ENCODE measurements at regions not wholly inside any gene's neighbourhood (a gene's known extent, or its start where the extent isn't known, plus 50 kb on each side); places are given as distances from the start of the nearest gene placed in this dataset.

GRCh38 chr11:70833011-70833410 is 419.4 kb downstream of the SHANK2 start:
- no peaks in the 10 kb centered on the region for H3K4me1 ChIP-seq
- H3K36me3 ChIP-seq = no peaks in the 10 kb centered on the region
- H3K27ac ChIP-seq = no peak overlapping the region
- no peaks in the 10 kb centered on the region for H3K27me3 ChIP-seq
- TF ChIP-seq CTCF (IDR thresholded peaks at IDR 0.05) (no peak), POLR2A (IDR thresholded peaks at IDR 0.05) (no peak), EP300 (IDR thresholded peaks at IDR 0.05) (no peak)
- no peak for DNase-seq (ENCODE audit: low spot score in 2 of 2)
- no peak overlapping the region for H3K4me3 ChIP-seq
- WGBS, 2 donors = 88 to 89% methylated on average over 7 to 11 of the region's 11 CpGs
- H3K9me3 ChIP-seq = peaks cover 0 to 13% (median 0%) of the 10 kb centered on the region in 4 donors

- 51 to 69% methylated on average over 5 of the region's 5 CpGs for WGBS, 2 donors
- TF ChIP-seq CTCF (IDR thresholded peaks at IDR 0.05) (no peak), EP300 (IDR thresholded peaks at IDR 0.05) (no peak), POLR2A (IDR thresholded peaks at IDR 0.05) (no peak)
- peaks cover 0 to 18% (median 0%) of the 10 kb centered on the region in 4 donors for H3K9me3 ChIP-seq
- H3K36me3 ChIP-seq = no peaks in the 10 kb centered on the region
- no peak overlapping the region for H3K4me3 ChIP-seq
- no peak for DNase-seq (ENCODE audit: low spot score in 2 of 2)
- H3K4me1 ChIP-seq = no peaks in the 10 kb centered on the region
- no peak overlapping the region for H3K27ac ChIP-seq
- H3K27me3 ChIP-seq = no peaks in the 10 kb centered on the region
Observed at GRCh38 chr11:70833554-70833953, 418.8 kb downstream of the SHANK2 start.

- Histone ChIP-seq H3K27me3 (no peaks in the 10 kb centered on the region), H3K27ac (no peak overlapping the region), H3K4me1 (no peaks in the 10 kb centered on the region), H3K36me3 (no peaks in the 10 kb centered on the region), H3K4me3 (no peak overlapping the region), H3K9me3 (peaks cover 0 to 27% (median 0%) of the 10 kb centered on the region in 4 donors)
- 57 to 64% methylated on average over 14 of the region's 14 CpGs for WGBS, 2 donors
- TF ChIP-seq EP300 (IDR thresholded peaks at IDR 0.05) (no peak), POLR2A (IDR thresholded peaks at IDR 0.05) (no peak), CTCF (IDR thresholded peaks at IDR 0.05) (no peak)
- DNase-seq (ENCODE audit: low spot score in 2 of 2) = no peak
Observed at GRCh38 chr11:70834277-70834940, 418.0 kb downstream of the SHANK2 start.

GRCh38 chr11:70834984-70835560 is 417.3 kb downstream of the SHANK2 start:
- TF ChIP-seq CTCF (IDR thresholded peaks at IDR 0.05) (no peak), EP300 (IDR thresholded peaks at IDR 0.05) (no peak), POLR2A (IDR thresholded peaks at IDR 0.05) (no peak)
- DNase-seq (ENCODE audit: low spot score in 2 of 2) = no peak
- whole genome bisulfite sequencing, 2 donors = 82 to 85% methylated on average over 9 to 14 of the region's 14 CpGs

GRCh38 chr11:70836071-70836470 is 416.3 kb downstream of the SHANK2 start:
- no peaks in the 10 kb centered on the region for H3K27me3 ChIP-seq
- no peaks in the 10 kb centered on the region for H3K4me1 ChIP-seq
- DNase-seq (ENCODE audit: low spot score in 2 of 2) = no peak
- no peak overlapping the region for H3K4me3 ChIP-seq
- no peak overlapping the region for H3K27ac ChIP-seq
- 82 to 85% methylated on average over 7 to 8 of the region's 10 CpGs for WGBS, 2 donors
- H3K36me3 ChIP-seq = no peaks in the 10 kb centered on the region
- H3K9me3 ChIP-seq = peaks cover 0 to 32% (median 0%) of the 10 kb centered on the region in 4 donors
- no peak for TF ChIP-seq CTCF (IDR thresholded peaks at IDR 0.05)
- TF ChIP-seq EP300 (IDR thresholded peaks at IDR 0.05) = no peak
- no peak for TF ChIP-seq POLR2A (IDR thresholded peaks at IDR 0.05)

More at GRCh38 chr11:70834984-70835560, 417.3 kb downstream of the SHANK2 start:
- no peaks in the 10 kb centered on the region for H3K4me1 ChIP-seq
- H3K36me3 ChIP-seq = no peaks in the 10 kb centered on the region
- no peaks in the 10 kb centered on the region for H3K27me3 ChIP-seq
- peaks cover 0 to 31% (median 0%) of the 10 kb centered on the region in 4 donors for H3K9me3 ChIP-seq
- no peak overlapping the region for H3K27ac ChIP-seq
- no peak overlapping the region for H3K4me3 ChIP-seq
